Left forelimb (tissue), 1 donor: ENCODE measurements at regions not wholly inside any gene's neighbourhood (a gene's known extent, or its start where the extent isn't known, plus 50 kb on each side); places are given as distances from the start of the nearest gene placed in this dataset.
"Not testable (repeated sequence)": the region's sequence is repeated elsewhere in the genome, so short reads cannot be mapped to it uniquely, and the experiment has no call there.

ENCODE experiments used
- DNase-seq: peaks from one replicate; pipeline ENCODE4 v3.0.0-alpha.2; 2018; ENCODE audit warnings: low spot score

DNA sequence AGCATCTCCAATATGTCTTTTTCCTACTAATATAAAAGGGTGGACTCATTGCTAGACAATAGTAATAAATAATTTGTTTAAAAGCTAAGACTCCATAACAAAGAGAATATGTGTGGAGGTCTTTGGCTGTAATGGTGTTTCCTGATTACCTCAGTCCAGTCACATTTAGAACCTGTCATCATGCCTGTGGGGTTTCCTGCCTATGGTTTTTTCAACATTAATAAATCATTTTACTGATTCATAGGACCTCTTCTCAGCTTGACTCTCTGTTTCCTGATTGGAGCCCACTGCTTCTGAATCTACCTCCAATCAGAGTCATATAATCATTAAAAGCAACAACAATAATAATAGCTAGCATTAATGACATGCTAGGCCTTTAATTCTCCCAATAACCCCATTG, 52.4 kb upstream of the GNAI1 start:
- no peak for DNase-seq

DNA sequence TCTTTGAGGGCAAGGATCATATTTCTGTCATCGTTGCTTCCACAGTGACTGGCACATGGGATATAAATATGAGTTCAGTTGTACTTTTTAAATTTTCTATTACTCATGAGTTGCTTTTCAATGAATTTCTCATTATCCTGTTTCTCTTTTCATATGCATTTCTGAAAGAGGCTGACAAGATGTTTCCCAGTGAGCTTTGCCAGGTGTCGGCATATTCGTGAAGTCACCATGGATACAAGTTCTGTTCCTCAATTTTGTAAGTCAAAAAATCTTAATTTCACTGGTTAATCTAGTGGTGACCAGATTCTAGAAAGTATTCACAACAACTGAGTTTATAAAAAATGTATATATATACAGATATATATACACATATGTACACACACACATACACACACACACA, 55.7 kb upstream of the GNAI1 start:
- no peak for DNase-seq

- DNase-seq: no peak
Measured at GRCh38 chr7:80078159-80078731, 56.4 kb upstream of the GNAI1 start.

DNA sequence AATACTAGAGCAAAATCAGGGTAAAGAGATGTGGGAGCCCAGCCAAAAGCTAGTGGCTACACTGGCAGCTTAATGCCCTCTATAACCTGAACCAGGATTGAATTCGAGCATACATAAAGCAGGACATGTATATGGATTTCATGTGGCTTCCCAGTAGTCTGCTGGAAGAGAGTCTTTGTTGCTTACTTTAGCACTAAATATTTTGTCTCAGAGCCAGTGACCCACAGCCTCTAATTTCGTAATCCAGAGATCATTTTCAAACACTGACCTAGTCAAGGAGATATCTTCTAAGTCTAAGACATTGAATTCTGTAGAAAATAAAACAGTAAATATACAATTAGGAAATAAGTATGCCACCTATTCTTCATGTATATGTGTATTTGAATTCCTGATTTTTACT, 64.2 kb upstream of the GNAI1 start:
- no peak for DNase-seq

DNA sequence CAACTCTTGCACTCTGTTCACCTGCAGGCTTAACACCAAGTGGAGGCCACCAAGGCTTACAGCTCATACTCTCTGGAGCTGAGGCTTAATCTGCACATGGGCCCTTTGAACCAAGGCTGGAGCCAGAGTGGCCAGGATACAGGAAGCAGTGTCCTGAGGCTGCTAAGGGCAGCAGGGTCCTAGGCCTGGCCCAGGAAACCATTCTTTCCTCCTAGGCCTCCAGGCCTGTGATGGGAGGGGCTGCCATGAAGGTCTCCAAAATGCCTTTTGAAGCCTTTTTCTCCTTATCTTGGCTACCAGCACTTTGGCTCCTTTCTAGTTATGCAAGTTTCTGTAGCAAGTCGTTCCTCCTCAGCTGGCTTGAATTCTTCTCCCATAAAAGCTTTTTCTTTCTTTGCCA, 68.0 kb upstream of the GNAI1 start:
- no peak for DNase-seq

GRCh38 chr7:80063834-80064233, 70.8 kb upstream of the GNAI1 start:
- DNase-seq: no peak

GRCh38 chr7:80060218-80060806, 74.3 kb upstream of the GNAI1 start:
- DNase-seq: no peak

DNA sequence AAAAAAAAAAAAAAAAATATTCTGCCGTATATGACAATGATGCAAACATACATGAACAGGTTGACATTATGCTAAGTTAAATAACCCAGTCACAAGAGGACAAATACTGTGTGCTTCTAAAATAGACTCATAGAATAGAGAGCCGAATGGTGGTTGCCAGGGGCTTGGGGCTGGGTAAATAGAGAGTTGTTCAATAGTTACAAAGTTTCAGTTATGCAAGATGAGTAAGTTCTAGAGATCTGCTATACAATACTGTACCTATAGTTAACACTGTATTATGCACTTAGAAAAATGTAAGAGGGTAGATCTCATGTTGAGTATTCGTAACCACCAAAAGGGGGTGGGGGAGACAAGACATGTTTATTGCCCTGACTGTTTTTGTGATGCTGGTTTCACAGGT, 77.1 kb upstream of the GNAI1 start:
- no peak for DNase-seq

DNA sequence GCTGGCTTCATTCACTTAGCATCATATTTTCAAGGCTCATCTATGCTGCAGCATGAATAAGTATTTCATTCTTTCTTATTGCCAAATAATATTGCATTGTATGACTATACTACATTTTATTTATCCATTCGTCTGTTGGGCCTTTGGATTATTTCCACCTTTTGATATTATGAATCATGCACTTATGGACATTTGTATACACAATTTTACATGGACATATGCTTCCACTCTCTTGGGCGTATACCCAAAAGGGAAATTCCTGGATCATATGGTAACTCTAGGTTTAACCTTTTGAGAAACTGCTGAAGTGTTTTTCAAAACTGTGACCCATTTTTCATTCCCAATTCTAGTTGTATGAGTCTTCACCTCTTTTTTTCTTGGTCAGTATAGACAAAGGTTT, 80.3 kb upstream of the GNAI1 start:
- no peak for DNase-seq

- DNase-seq: no peak
Measured at GRCh38 chr7:80053124-80053523, 81.5 kb upstream of the GNAI1 start.

DNA sequence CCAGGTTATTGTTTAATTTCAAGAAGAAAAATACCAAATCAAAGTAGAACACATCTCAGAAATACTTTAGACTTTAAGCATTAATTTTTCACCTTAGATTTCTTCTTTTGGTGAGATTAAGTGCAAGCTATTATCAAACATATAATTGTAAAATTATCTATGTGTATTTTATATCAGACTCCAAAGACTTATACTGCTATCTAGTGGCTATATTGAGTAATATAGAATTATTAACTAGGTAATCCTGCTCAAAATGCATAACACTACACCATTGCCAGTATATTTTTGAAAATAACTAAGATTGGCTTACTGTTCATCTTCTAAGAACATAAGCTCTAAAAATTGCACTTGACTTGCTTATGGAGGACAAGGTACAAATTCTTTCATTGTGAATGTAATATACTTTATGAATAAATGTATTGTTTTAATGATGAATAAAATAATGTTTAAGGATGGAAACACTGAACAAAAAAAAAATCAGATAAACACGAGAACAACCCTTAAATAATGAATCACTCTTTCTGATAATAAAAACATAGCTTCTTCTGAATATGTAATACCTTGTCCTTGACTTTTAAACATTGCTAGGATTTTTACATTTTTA, 86.7 kb upstream of the GNAI1 start:
- DNase-seq: no peak

DNA sequence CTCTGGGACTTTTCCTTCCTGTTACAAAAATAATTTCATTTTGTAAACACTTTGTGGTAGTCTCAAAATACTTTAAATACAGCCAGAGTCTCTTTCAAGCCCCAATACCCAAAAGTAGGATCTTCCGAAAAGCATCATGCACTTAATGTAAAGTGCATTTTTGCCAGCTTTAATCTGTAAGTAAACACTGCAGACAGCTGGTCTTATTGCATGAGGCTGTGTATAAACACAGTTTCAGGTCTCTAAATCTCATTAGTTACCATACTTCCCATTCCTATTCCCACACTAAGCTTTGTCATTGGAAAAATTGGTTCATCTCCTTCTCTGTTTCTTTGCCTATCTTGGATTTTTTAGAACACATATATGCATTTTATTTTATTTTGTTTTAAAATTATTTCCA, 87.6 kb upstream of the GNAI1 start:
- no peak for DNase-seq

GRCh38 chr7:80044796-80045195, 89.8 kb upstream of the GNAI1 start:
- no peak for DNase-seq

DNA sequence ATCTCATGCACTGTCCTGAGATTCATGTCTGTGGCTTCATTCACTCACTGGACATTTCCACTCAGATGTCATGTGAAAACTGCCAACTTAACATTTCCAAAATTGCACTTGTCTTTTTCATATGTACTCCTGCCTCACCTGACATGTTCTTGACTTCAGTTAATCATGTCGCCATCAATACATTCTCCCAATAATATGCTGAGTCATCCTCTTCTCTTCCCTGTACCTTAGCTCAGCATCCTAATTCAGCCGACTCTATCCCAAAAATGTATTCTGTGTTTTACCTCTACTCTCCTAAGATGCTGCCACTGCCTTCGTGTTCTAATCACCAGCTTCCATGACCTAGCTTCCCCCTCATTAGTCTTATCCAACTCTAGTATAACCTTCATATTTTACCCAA, 93.9 kb upstream of the GNAI1 start:
- no peak for DNase-seq

DNA sequence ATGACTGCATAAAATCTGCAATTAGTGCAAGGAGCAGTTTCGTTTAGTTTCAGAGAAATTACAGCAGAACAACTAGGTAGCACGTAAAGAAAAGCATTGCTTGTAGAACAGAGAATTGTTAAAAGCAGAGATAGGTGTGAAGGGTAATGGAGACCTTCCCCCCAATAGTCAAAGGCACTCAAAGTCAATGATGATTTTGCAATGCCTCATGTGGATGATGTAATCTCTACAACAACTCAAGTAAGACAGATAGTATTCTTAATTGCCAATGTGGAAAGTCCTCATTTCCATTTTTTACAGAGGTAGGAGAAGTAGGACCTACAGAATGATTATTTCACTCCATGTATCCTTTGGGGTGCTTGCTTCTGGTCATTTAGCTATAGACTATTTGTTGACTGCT, 94.3 kb upstream of the GNAI1 start:
- no peak for DNase-seq

DNA sequence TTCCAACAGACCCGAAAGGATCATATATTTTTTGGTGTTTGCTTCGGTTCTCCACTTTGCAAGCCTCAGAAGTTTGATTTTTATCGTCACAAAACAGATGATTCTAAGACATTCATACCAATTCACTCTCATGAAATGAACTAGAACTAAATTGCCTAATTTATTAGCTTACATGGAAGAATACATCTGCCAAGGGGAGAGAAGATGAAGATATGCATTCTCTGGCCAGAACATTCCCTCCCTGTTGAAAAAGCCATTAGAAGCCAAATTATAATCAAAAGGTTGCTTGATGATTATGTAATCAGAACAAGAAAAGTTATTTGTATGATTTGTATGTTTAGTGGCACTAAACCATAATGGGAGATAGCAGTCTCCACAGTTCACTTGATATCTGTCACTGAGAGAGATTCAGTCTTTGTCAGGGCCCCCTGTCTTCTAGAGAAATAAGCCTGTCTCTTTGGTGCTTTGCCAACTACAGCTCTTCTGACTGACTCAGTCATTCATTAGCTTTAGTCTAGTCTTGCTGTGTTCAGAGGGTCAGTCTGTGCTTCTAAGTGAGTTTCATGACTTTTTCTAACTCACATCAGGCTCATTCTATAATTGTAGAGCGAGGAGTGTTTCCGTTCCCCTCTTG, 95.3 kb upstream of the GNAI1 start:
- no peak for DNase-seq

GRCh38 chr7:80037689-80038088, 96.9 kb upstream of the GNAI1 start:
- no peak for DNase-seq

DNA sequence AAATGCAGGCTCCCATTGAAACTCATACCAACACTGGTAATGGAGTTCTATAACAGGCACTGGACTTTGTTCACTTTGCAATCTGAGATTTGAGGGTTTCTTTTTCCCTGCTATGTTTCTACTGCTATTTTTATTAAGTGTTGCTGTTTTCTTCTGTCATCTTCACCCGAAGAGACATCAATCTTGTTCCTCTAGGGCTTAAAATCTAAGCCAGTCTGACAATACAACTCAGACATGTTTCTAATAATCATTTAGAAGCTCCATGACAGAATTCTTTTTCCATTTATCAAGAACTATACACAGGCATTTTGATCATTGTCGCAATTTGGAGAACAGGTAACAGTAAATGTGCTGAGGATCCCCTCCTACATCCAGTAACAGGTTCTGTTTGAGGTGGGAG, 98.5 kb upstream of the GNAI1 start:
- DNase-seq: no peak

- no peak for DNase-seq
Measured at GRCh38 chr7:80028717-80029116, 105.9 kb upstream of the GNAI1 start.

DNA sequence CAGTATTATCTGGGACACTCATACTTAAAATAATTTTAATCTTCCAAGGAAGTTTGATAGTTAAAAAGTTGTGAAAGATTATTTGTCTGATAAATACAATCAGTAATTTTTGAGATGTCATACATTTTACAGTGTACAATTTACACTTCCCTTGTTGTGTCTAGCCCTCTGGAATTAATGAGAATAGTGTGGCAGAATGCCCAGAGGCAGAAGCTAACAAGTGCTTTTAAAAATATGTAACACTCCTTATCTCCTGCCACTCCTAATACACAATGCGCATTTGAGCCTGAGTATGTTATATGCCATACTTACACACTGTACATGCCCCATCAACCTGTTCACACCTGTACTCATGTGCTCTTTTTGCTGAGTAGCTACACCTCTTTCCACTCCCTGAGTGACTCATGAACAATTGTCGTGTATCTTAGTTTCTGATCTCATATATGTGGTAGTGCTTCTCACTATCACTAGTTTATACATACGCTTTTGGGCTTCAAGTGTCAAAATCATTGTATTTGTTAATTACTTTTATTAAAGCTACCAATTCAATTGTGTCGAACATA, 106.9 kb upstream of the GNAI1 start:
- DNase-seq: no peak

DNA sequence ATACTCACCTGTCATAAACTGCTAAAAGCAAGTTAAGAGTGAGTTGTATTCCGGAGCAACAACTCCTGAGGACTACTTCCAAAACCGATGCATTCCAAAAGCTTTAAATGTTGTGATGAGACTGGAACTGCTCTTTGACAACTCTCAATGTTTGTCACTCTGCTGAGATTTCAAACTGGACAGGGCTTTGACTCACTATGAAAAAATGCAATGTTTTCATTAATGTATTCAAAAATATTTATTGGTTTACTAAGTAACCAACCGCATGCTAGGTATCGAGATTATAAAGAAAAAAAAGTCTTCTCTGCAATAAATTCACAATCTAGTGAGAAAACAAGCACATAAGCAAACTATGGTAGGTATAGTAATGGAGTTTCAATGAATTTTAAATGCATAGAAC, 107.9 kb upstream of the GNAI1 start:
- no peak for DNase-seq

GRCh38 chr7:80020277-80020676, 114.4 kb upstream of the GNAI1 start:
- DNase-seq: not testable (repeated sequence)

GRCh38 chr7:80019809-80020207, 114.8 kb upstream of the GNAI1 start:
- DNase-seq: not testable (repeated sequence)
